Astrocyte (in vitro differentiated cells and primary cell): ENCODE measurements at regions not wholly inside any gene's neighbourhood (a gene's known extent, or its start where the extent isn't known, plus 50 kb on each side); places are given as distances from the start of the nearest gene placed in this dataset.

ENCODE experiments used
- DNase-seq: peaks from one replicate; pipeline ENCODE4 v3.0.0-alpha.2; 2010; ENCODE audit warnings: low read depth
- FAIRE-seq: peaks from 2 replicates; lab custom pipeline; 2011; peaks lifted over from hg19 to GRCh38; lab: Jason Lieb, UNC
- H2AFZ ChIP-seq: 2 replicates; pipeline ENCODE4 v1.6.0; 2012; ENCODE audit warnings: low read depth, low read length, inconsistent platforms
- H3K27ac ChIP-seq: 2 replicates; pipeline ENCODE4 v1.5.1; 2011; ENCODE audit warnings: low read depth, low read length, inconsistent platforms
- H3K27me3 ChIP-seq: 2 replicates; pipeline ENCODE4 v1.6.0; 2011; ENCODE audit warnings: low read length, inconsistent platforms; ENCODE audit not compliant: insufficient read depth
- H3K36me3 ChIP-seq: 2 replicates; pipeline ENCODE4 v1.5.1; 2011; ENCODE audit warnings: low read length, inconsistent platforms; ENCODE audit not compliant: insufficient read depth
- H3K4me1 ChIP-seq: 2 replicates; pipeline ENCODE4 v1.5.1; 2011; ENCODE audit warnings: low read length, inconsistent platforms; ENCODE audit not compliant: insufficient read depth
- H3K4me2 ChIP-seq: 2 replicates; pipeline ENCODE4 v1.6.0; 2012; ENCODE audit warnings: low read length, inconsistent platforms
- H3K4me3 ChIP-seq: 2 replicates; pipeline ENCODE4 v1.5.1; 2011; ENCODE audit warnings: low read depth, mild to moderate bottlenecking, low read length, inconsistent platforms; ENCODE audit not compliant: insufficient read depth
- H3K79me2 ChIP-seq: 2 replicates; pipeline ENCODE4 v1.6.0; 2012; ENCODE audit warnings: mild to moderate bottlenecking, low read length, inconsistent platforms; ENCODE audit not compliant: insufficient read depth
- H3K9ac ChIP-seq: 2 replicates; pipeline ENCODE4 v1.6.0; 2012; ENCODE audit warnings: mild to moderate bottlenecking, low read length, inconsistent platforms
- H3K9me3 ChIP-seq: 2 replicates; pipeline ENCODE4 v1.5.1; 2012; ENCODE audit warnings: low read depth, mild to moderate bottlenecking, low read length, inconsistent platforms; ENCODE audit not compliant: insufficient read depth
- H4K20me1 ChIP-seq: 2 replicates; pipeline ENCODE4 v1.6.0; 2012; ENCODE audit warnings: low read length, inconsistent platforms; ENCODE audit not compliant: insufficient read depth
- H3K27ac Mint-ChIP-seq: one replicate; pipeline ENCODE4 v1.8.0; 2021; ENCODE audit warnings: mild to moderate bottlenecking, mixed read lengths; ENCODE audit not compliant: unreplicated experiment
- H3K27me3 Mint-ChIP-seq: one replicate; pipeline ENCODE4 v1.8.0; 2021; ENCODE audit warnings: low read depth, mixed read lengths; ENCODE audit not compliant: unreplicated experiment
- H3K36me3 Mint-ChIP-seq: one replicate; pipeline ENCODE4 v1.8.0; 2021; ENCODE audit warnings: low read depth, mixed read lengths; ENCODE audit not compliant: unreplicated experiment
- H3K4me1 Mint-ChIP-seq: one replicate; pipeline ENCODE4 v1.8.0; 2021; ENCODE audit warnings: low read depth, mixed read lengths; ENCODE audit not compliant: unreplicated experiment
- H3K4me3 Mint-ChIP-seq: one replicate; pipeline ENCODE4 v1.8.0; 2021; ENCODE audit warnings: mild to moderate bottlenecking, moderate library complexity, mixed read lengths; ENCODE audit not compliant: unreplicated experiment
- H3K9me3 Mint-ChIP-seq: one replicate; pipeline ENCODE4 v1.8.0; 2021; ENCODE audit warnings: mild to moderate bottlenecking, mixed read lengths; ENCODE audit not compliant: unreplicated experiment
- CTCF ChIP-seq: IDR thresholded peaks from 2 replicates; pipeline ENCODE4 v1.5.1; 2011; ENCODE audit warnings: low read depth, mild to moderate bottlenecking, inconsistent platforms, low read length, moderate library complexity; ENCODE audit not compliant: insufficient read depth
- EZH2 ChIP-seq: IDR thresholded peaks from 2 replicates; pipeline ENCODE4 v1.6.1; 2012; ENCODE audit warnings: mild to moderate bottlenecking, low read length, inconsistent platforms; ENCODE audit not compliant: insufficient read depth

GRCh38 chrX:9257718-9258420 is 207.0 kb upstream of the TBL1X start:
- H2AFZ ChIP-seq, result no peak overlapping the region
- no peak for FAIRE-seq

GRCh38 chrX:9258421-9259104 is 206.3 kb upstream of the TBL1X start:
- no peak for TF ChIP-seq CTCF
- TF ChIP-seq EZH2, result no peak
- Histone ChIP-seq H3K36me3 (no peaks in the 10 kb centered on the region), H3K4me1 (no peaks in the 10 kb centered on the region), H3K27me3 (no peaks in the 10 kb centered on the region), H3K79me2 (no peaks in the 10 kb centered on the region), H3K9ac (no peak overlapping the region), H4K20me1 (no peaks in the 10 kb centered on the region), H3K27ac (no peak overlapping the region), H3K4me2 (no peak overlapping the region), H2AFZ (no peak overlapping the region), H3K9me3 (no peaks in the 10 kb centered on the region), H3K4me3 (no peak overlapping the region)
- H3K27ac Mint-ChIP-seq, result no peak overlapping the region
- H3K36me3 Mint-ChIP-seq, result no peaks in the 10 kb centered on the region
- no peak overlapping the region for H3K4me3 Mint-ChIP-seq
- H3K4me1 Mint-ChIP-seq, result peaks cover 2% of the 10 kb centered on the region
- H3K27me3 Mint-ChIP-seq, result peaks cover 5% of the 10 kb centered on the region
- FAIRE-seq (peak; percentile 9), DNase-seq (no peak)
- peaks cover 2% of the 10 kb centered on the region for H3K9me3 Mint-ChIP-seq

More at GRCh38 chrX:9257718-9258420, 207.0 kb upstream of the TBL1X start:
- Histone ChIP-seq H3K9me3 (no peaks in the 10 kb centered on the region), H3K4me1 (no peaks in the 10 kb centered on the region), H3K79me2 (no peaks in the 10 kb centered on the region), H3K9ac (no peak overlapping the region), H3K27ac (no peak overlapping the region), H4K20me1 (no peaks in the 10 kb centered on the region), H3K27me3 (no peaks in the 10 kb centered on the region), H3K36me3 (no peaks in the 10 kb centered on the region), H3K4me3 (no peak overlapping the region), H3K4me2 (no peak overlapping the region)
- DNase-seq, result no peak
- Mint-ChIP-seq H3K9me3 (peaks cover 2% of the 10 kb centered on the region), H3K27me3 (peaks cover 2% of the 10 kb centered on the region), H3K27ac (no peak overlapping the region), H3K36me3 (no peaks in the 10 kb centered on the region), H3K4me3 (no peak overlapping the region), H3K4me1 (peaks cover 2% of the 10 kb centered on the region)
- no peak for TF ChIP-seq EZH2
- no peak for TF ChIP-seq CTCF

- no peak for DNase-seq
- H4K20me1 ChIP-seq, result no peaks in the 10 kb centered on the region
- H3K79me2 ChIP-seq, result no peaks in the 10 kb centered on the region
- peak; percentile 58 for FAIRE-seq
- H3K9me3 ChIP-seq, result no peaks in the 10 kb centered on the region
- no peak overlapping the region for H3K4me2 ChIP-seq
- H3K4me1 ChIP-seq, result no peaks in the 10 kb centered on the region
- H3K4me3 Mint-ChIP-seq, result no peak overlapping the region
- no peaks in the 10 kb centered on the region for H3K36me3 ChIP-seq
- H3K4me3 ChIP-seq, result no peak overlapping the region
- no peak overlapping the region for H3K27ac Mint-ChIP-seq
- H2AFZ ChIP-seq, result no peak overlapping the region
- no peaks in the 10 kb centered on the region for H3K27me3 ChIP-seq
- peaks cover 5% of the 10 kb centered on the region for H3K27me3 Mint-ChIP-seq
- H3K27ac ChIP-seq, result no peak overlapping the region
- H3K36me3 Mint-ChIP-seq, result no peaks in the 10 kb centered on the region
- H3K4me1 Mint-ChIP-seq, result no peaks in the 10 kb centered on the region
- peaks cover 2% of the 10 kb centered on the region for H3K9me3 Mint-ChIP-seq
- TF ChIP-seq EZH2 (no peak), CTCF (no peak)
- no peak overlapping the region for H3K9ac ChIP-seq
Observed at GRCh38 chrX:9260603-9261002, 204.3 kb upstream of the TBL1X start.
